Lower leg skin (tissue), 4 donors: ENCODE measurements at regions not wholly inside any gene's neighbourhood (a gene's known extent, or its start where the extent isn't known, plus 50 kb on each side); places are given as distances from the start of the nearest gene placed in this dataset.
"Not testable (repeated sequence)": the region's sequence is repeated elsewhere in the genome, so short reads cannot be mapped to it uniquely, and the experiment has no call there.

ENCODE experiments used
- DNase-seq, 2 donors: peaks; one replicate each; pipeline ENCODE4 v3.0.0-alpha.2; 2019; ENCODE audit warnings: low spot score in 2 of 2
- H3K4me3 ChIP-seq: fragments of 200-600 bp; sonication (generic); 2 replicates; pipeline ENCODE4 v1.5.1; 2017; ENCODE audit warnings: mild to moderate bottlenecking, low read depth; ENCODE audit not compliant: poor library complexity, severe bottlenecking
- CTCF ChIP-seq, 3 donors: fragments of 450-650 bp; IDR thresholded peaks; one replicate each; pipeline ENCODE4 v1.5.1; 2016; ENCODE audit warnings: antibody characterized with exemption in 3 of 3, mild to moderate bottlenecking in 3 of 3, moderate library complexity in 2 of 3
- POLR2A ChIP-seq, 2 donors: fragments of 450-650 bp; IDR thresholded peaks; one replicate each; pipeline ENCODE4 v1.6.1; 2016 to 2017; ENCODE audit warnings: antibody characterized with exemption in 2 of 2, mild to moderate bottlenecking in 1 of 2, moderate library complexity in 1 of 2
- WGBS, 2 donors: methylation state at CpG; one replicate each; pipeline ENCODE4 v1.1.5; 2018; 5-methylcytosine and 5-hydroxymethylcytosine counted together
- intact Hi-C: fragments of 100-400 bp; cut with DNase I; formaldehyde crosslinking; loops from one replicate; pipeline ENCODE4 v1.15.0; 2023; ENCODE audit warnings: low total_unique reads

GRCh38 chr11:100592619-100593260, 94.3 kb upstream of the ARHGAP42 start:
- no peak for TF ChIP-seq POLR2A (IDR thresholded peaks at IDR 0.05)
- TF ChIP-seq CTCF (IDR thresholded peaks at IDR 0.05): no peak
- DNase-seq: no peak
- intact Hi-C loops: no loop called here
- no peak overlapping the region for H3K4me3 ChIP-seq
- WGBS, 2 donors: 55 to 58% methylated on average over 6 of the region's 6 CpGs

GRCh38 chr11:100593291-100593690, 93.8 kb upstream of the ARHGAP42 start:
- no peak overlapping the region for H3K4me3 ChIP-seq
- intact Hi-C loops: no loop called here
- DNase-seq: no peak
- WGBS, 2 donors: 86 to 92% methylated on average over 2 of the region's 2 CpGs
- no peak for TF ChIP-seq CTCF (IDR thresholded peaks at IDR 0.05)
- TF ChIP-seq POLR2A (IDR thresholded peaks at IDR 0.05): no peak

- TF ChIP-seq CTCF (IDR thresholded peaks at IDR 0.05) (no peak), POLR2A (IDR thresholded peaks at IDR 0.05) (no peak)
- intact Hi-C loops: no loop called here
- H3K4me3 ChIP-seq: no peak overlapping the region
- 48 to 53% methylated on average over 3 of the region's 3 CpGs for WGBS, 2 donors
- no peak for DNase-seq
These were observed 92.8 kb upstream of the ARHGAP42 start for GRCh38 chr11:100594320-100594719.

- WGBS, 2 donors: 55 to 70% methylated on average over 1 of the region's 1 CpG
- no peak for TF ChIP-seq CTCF (IDR thresholded peaks at IDR 0.05)
- DNase-seq: no peak
- intact Hi-C loops: no loop called here
- no peak overlapping the region for H3K4me3 ChIP-seq
These were observed 86.1 kb upstream of the ARHGAP42 start for GRCh38 chr11:100600941-100601340.

- DNase-seq: peak in 1 of 2 donors; percentile 62
- TF ChIP-seq POLR2A (IDR thresholded peaks at IDR 0.05): no peak
- TF ChIP-seq CTCF (IDR thresholded peaks at IDR 0.05): no peak
- intact Hi-C loops: no loop called here
- H3K4me3 ChIP-seq: no peak overlapping the region
These were observed 84.4 kb upstream of the ARHGAP42 start for GRCh38 chr11:100602716-100603115.

GRCh38 chr11:100607761-100608160, 79.3 kb upstream of the ARHGAP42 start:
- H3K4me3 ChIP-seq, DNase-seq, intact Hi-C loops: not testable (repeated sequence)
